ENCODE measurements at regions not wholly inside any gene's neighbourhood (a gene's known extent, or its start where the extent isn't known, plus 50 kb on each side); places are given as distances from the start of the nearest gene placed in this dataset.

- no peak overlapping the region for H3K27ac Mint-ChIP-seq
- no peaks in the 10 kb centered on the region for H3K4me1 Mint-ChIP-seq
- H3K9me3 Mint-ChIP-seq: no peaks in the 10 kb centered on the region
- no peak for ATAC-seq (replicated peaks)
- H3K4me3 Mint-ChIP-seq: no peak overlapping the region
- H3K36me3 Mint-ChIP-seq (ENCODE audit: low read depth): no peaks in the 10 kb centered on the region
- H3K27me3 Mint-ChIP-seq: peaks cover 8% of the 10 kb centered on the region
Measured at GRCh38 chr1:60994828-60995492, 87.4 kb upstream of the NFIA start.

GRCh38 chr1:60994369-60994768 is 88.0 kb upstream of the NFIA start:
- Mint-ChIP-seq H3K27me3 (peaks cover 8% of the 10 kb centered on the region), H3K9me3 (no peaks in the 10 kb centered on the region), H3K4me1 (no peaks in the 10 kb centered on the region), H3K4me3 (no peak overlapping the region), H3K27ac (no peak overlapping the region), H3K36me3 (ENCODE audit: low read depth) (no peaks in the 10 kb centered on the region)
- no peak for ATAC-seq (replicated peaks)

- Mint-ChIP-seq H3K9me3 (no peaks in the 10 kb centered on the region), H3K27ac (no peak overlapping the region), H3K4me1 (no peaks in the 10 kb centered on the region), H3K36me3 (ENCODE audit: low read depth) (no peaks in the 10 kb centered on the region), H3K27me3 (peaks cover 8% of the 10 kb centered on the region), H3K4me3 (no peak overlapping the region)
- ATAC-seq (replicated peaks): no peak
Measured at GRCh38 chr1:60992165-60992564, 90.2 kb upstream of the NFIA start.

- no peak for ATAC-seq (replicated peaks)
- no peaks in the 10 kb centered on the region for H3K9me3 Mint-ChIP-seq
- peaks cover 8% of the 10 kb centered on the region for H3K27me3 Mint-ChIP-seq
- H3K36me3 Mint-ChIP-seq (ENCODE audit: low read depth): no peaks in the 10 kb centered on the region
- no peak overlapping the region for H3K27ac Mint-ChIP-seq
- no peaks in the 10 kb centered on the region for H3K4me1 Mint-ChIP-seq
- no peak overlapping the region for H3K4me3 Mint-ChIP-seq
Measured at GRCh38 chr1:60990714-60991090, 91.7 kb upstream of the NFIA start.

GRCh38 chr1:60989749-60990713 is 92.3 kb upstream of the NFIA start:
- Mint-ChIP-seq H3K36me3 (ENCODE audit: low read depth) (no peaks in the 10 kb centered on the region), H3K9me3 (no peaks in the 10 kb centered on the region), H3K4me1 (no peaks in the 10 kb centered on the region), H3K4me3 (no peak overlapping the region), H3K27ac (no peak overlapping the region), H3K27me3 (peaks cover 8% of the 10 kb centered on the region)
- ATAC-seq (replicated peaks): no peak

- Mint-ChIP-seq H3K27ac (no peak overlapping the region), H3K27me3 (peaks cover 8% of the 10 kb centered on the region), H3K4me1 (no peaks in the 10 kb centered on the region), H3K9me3 (no peaks in the 10 kb centered on the region), H3K4me3 (no peak overlapping the region), H3K36me3 (ENCODE audit: low read depth) (no peaks in the 10 kb centered on the region)
- ATAC-seq (replicated peaks): no peak
Measured at GRCh38 chr1:60988891-60989290, 93.5 kb upstream of the NFIA start.

- no peak overlapping the region for H3K4me3 Mint-ChIP-seq
- no peak for ATAC-seq (replicated peaks)
Measured at GRCh38 chr1:60987904-60988303, 94.5 kb upstream of the NFIA start.

GRCh38 chr1:60984062-60984799 is 98.1 kb upstream of the NFIA start:
- Mint-ChIP-seq H3K9me3 (no peaks in the 10 kb centered on the region), H3K27ac (no peak overlapping the region), H3K36me3 (ENCODE audit: low read depth) (no peaks in the 10 kb centered on the region), H3K27me3 (no peaks in the 10 kb centered on the region), H3K4me3 (no peak overlapping the region), H3K4me1 (no peaks in the 10 kb centered on the region)
- ATAC-seq (replicated peaks): peak; percentile 24

More at GRCh38 chr1:60987904-60988303, 94.5 kb upstream of the NFIA start:
- Mint-ChIP-seq H3K4me1 (no peaks in the 10 kb centered on the region), H3K27me3 (no peaks in the 10 kb centered on the region), H3K27ac (no peak overlapping the region), H3K9me3 (no peaks in the 10 kb centered on the region), H3K36me3 (ENCODE audit: low read depth) (no peaks in the 10 kb centered on the region)

GRCh38 chr1:60983701-60984061 is 98.7 kb upstream of the NFIA start:
- no peak for ATAC-seq (replicated peaks)
- H3K36me3 Mint-ChIP-seq (ENCODE audit: low read depth): no peaks in the 10 kb centered on the region
- H3K4me1 Mint-ChIP-seq: no peaks in the 10 kb centered on the region
- no peak overlapping the region for H3K4me3 Mint-ChIP-seq
- H3K27me3 Mint-ChIP-seq: no peaks in the 10 kb centered on the region
- no peak overlapping the region for H3K27ac Mint-ChIP-seq
- no peaks in the 10 kb centered on the region for H3K9me3 Mint-ChIP-seq

- Mint-ChIP-seq H3K36me3 (ENCODE audit: low read depth) (no peaks in the 10 kb centered on the region), H3K4me3 (no peak overlapping the region), H3K4me1 (no peaks in the 10 kb centered on the region), H3K27ac (no peak overlapping the region), H3K27me3 (peaks cover 3% of the 10 kb centered on the region), H3K9me3 (no peaks in the 10 kb centered on the region)
- ATAC-seq (replicated peaks): no peak
Measured at GRCh38 chr1:60982539-60982938, 99.8 kb upstream of the NFIA start.

- Mint-ChIP-seq H3K4me3 (no peak overlapping the region), H3K4me1 (no peaks in the 10 kb centered on the region), H3K36me3 (ENCODE audit: low read depth) (no peaks in the 10 kb centered on the region), H3K27me3 (peaks cover 3% of the 10 kb centered on the region), H3K9me3 (no peaks in the 10 kb centered on the region), H3K27ac (no peak overlapping the region)
- ATAC-seq (replicated peaks): no peak
Measured at GRCh38 chr1:60981357-60981756, 101.0 kb upstream of the NFIA start.

GRCh38 chr1:60978421-60979357 is 103.7 kb upstream of the NFIA start:
- Mint-ChIP-seq H3K27me3 (peaks cover 6% of the 10 kb centered on the region), H3K36me3 (ENCODE audit: low read depth) (no peaks in the 10 kb centered on the region), H3K27ac (no peak overlapping the region), H3K4me3 (no peak overlapping the region), H3K9me3 (no peaks in the 10 kb centered on the region), H3K4me1 (no peaks in the 10 kb centered on the region)
- peak; percentile 69 for ATAC-seq (replicated peaks)

GRCh38 chr1:60977661-60978060 is 104.7 kb upstream of the NFIA start:
- Mint-ChIP-seq H3K36me3 (ENCODE audit: low read depth) (no peaks in the 10 kb centered on the region), H3K4me3 (no peak overlapping the region)
- no peak for ATAC-seq (replicated peaks)

More at GRCh38 chr1:60977661-60978060, 104.7 kb upstream of the NFIA start:
- Mint-ChIP-seq H3K27ac (no peak overlapping the region), H3K4me1 (no peaks in the 10 kb centered on the region), H3K9me3 (no peaks in the 10 kb centered on the region), H3K27me3 (peaks cover 6% of the 10 kb centered on the region)
